Adrenal gland (tissue), 5 donors: ENCODE measurements at regions not wholly inside any gene's neighbourhood (a gene's known extent, or its start where the extent isn't known, plus 50 kb on each side); places are given as distances from the start of the nearest gene placed in this dataset.
"Not testable (repeated sequence)": the region's sequence is repeated elsewhere in the genome, so short reads cannot be mapped to it uniquely, and the experiment has no call there.

Source experiments
- POLR2A ChIP-seq, 2 donors: fragments of 450-650 bp; IDR thresholded peaks; one replicate each; pipeline ENCODE4 v1.6.1; 2017; ENCODE audit warnings: antibody characterized with exemption in 2 of 2, mild to moderate bottlenecking in 2 of 2, moderate library complexity in 1 of 2
- TF ChIP-seq, protein P1 (sequence below), 6 experiments: fragments of 450-650 bp in 4 of 6; fragments of 200-600 bp in 2 of 6; sonication (generic) in 1 of 6; IDR thresholded peaks; 1 replicate in 5 of 6; 2 replicates in 1 of 6; pipeline versions ENCODE4 v1.5.1 to v1.8.0; 2016 to 2021; ENCODE audit warnings: antibody characterized with exemption in 6 of 6, mild to moderate bottlenecking in 2 of 6, moderate library complexity in 1 of 6
- donor health status: DM: no; HTN: no; CAD: no.

GRCh38 chr4:66746918-66747317 lies 798.4 kb downstream of the CENPC start:
- TF ChIP-seq, protein P1, sequence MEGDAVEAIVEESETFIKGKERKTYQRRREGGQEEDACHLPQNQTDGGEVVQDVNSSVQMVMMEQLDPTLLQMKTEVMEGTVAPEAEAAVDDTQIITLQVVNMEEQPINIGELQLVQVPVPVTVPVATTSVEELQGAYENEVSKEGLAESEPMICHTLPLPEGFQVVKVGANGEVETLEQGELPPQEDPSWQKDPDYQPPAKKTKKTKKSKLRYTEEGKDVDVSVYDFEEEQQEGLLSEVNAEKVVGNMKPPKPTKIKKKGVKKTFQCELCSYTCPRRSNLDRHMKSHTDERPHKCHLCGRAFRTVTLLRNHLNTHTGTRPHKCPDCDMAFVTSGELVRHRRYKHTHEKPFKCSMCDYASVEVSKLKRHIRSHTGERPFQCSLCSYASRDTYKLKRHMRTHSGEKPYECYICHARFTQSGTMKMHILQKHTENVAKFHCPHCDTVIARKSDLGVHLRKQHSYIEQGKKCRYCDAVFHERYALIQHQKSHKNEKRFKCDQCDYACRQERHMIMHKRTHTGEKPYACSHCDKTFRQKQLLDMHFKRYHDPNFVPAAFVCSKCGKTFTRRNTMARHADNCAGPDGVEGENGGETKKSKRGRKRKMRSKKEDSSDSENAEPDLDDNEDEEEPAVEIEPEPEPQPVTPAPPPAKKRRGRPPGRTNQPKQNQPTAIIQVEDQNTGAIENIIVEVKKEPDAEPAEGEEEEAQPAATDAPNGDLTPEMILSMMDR (IDR thresholded peaks at IDR 0.05) = not testable (repeated sequence)
- TF ChIP-seq POLR2A (IDR thresholded peaks at IDR 0.05) = not testable (repeated sequence)
